Right lobe of liver (tissue), 4 donors: ENCODE measurements at regions not wholly inside any gene's neighbourhood (a gene's known extent, or its start where the extent isn't known, plus 50 kb on each side); places are given as distances from the start of the nearest gene placed in this dataset.

Experiments
- POLR2A ChIP-seq: fragments of 450-650 bp; IDR thresholded peaks from one replicate; pipeline ENCODE4 v1.6.1; 2017; ENCODE audit warnings: antibody characterized with exemption, mild to moderate bottlenecking
- TF ChIP-seq, protein P1 (sequence below), 4 donors: fragments of 200-600 bp in 3 of 4; fragments of 450-650 bp in 1 of 4; IDR thresholded peaks; one replicate each; pipeline versions ENCODE4 v1.5.1 to v1.8.0; 2016 to 2022; ENCODE audit warnings: antibody characterized with exemption in 4 of 4, mild to moderate bottlenecking in 2 of 4
- donor health status: DM: no; HTN: no; CAD: no.
- donor health status: DM: no; HTN: no; CAD: no.
- donor health status: DM: no; HTN: yes; CAD: no.

DNA sequence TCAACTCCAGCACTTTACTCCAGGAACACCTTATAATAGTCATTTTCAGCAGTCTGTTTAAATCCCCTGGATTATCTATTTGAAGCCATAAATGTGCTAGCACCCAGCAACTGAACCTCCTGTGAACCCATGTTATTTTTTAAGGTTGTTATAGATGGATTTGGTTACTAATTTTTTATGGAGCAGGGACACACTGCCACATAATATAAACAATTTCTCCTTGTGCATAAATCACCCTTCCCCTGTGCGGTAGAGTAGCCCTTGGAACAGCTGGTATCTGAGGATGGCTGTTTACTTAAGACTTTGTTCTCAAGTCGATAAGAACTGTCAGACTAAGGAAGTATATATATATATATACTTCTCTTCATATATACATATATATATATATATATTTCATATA is 367.4 kb downstream of the EPHA4 start:
- TF ChIP-seq POLR2A = no peak
- TF ChIP-seq, protein P1, sequence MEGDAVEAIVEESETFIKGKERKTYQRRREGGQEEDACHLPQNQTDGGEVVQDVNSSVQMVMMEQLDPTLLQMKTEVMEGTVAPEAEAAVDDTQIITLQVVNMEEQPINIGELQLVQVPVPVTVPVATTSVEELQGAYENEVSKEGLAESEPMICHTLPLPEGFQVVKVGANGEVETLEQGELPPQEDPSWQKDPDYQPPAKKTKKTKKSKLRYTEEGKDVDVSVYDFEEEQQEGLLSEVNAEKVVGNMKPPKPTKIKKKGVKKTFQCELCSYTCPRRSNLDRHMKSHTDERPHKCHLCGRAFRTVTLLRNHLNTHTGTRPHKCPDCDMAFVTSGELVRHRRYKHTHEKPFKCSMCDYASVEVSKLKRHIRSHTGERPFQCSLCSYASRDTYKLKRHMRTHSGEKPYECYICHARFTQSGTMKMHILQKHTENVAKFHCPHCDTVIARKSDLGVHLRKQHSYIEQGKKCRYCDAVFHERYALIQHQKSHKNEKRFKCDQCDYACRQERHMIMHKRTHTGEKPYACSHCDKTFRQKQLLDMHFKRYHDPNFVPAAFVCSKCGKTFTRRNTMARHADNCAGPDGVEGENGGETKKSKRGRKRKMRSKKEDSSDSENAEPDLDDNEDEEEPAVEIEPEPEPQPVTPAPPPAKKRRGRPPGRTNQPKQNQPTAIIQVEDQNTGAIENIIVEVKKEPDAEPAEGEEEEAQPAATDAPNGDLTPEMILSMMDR (IDR thresholded peaks at IDR 0.05) = no peak
